ENCODE measurements at regions not wholly inside any gene's neighbourhood (a gene's known extent, or its start where the extent isn't known, plus 50 kb on each side); places are given as distances from the start of the nearest gene placed in this dataset.

- H3K4me3 Mint-ChIP-seq: no peak overlapping the region
- ATAC-seq: no peak
- no peak for TF ChIP-seq PREB (CRISPR knock-in tag; IDR thresholded peaks at IDR 0.05; ENCODE audit: borderline replicate concordance)
- TF ChIP-seq JAZF1 (CRISPR knock-in tag; IDR thresholded peaks at IDR 0.05): no peak
- TF ChIP-seq ERG (CRISPR knock-in tag; IDR thresholded peaks at IDR 0.05): no peak
- no peak for TF ChIP-seq OVOL2 (CRISPR knock-in tag; IDR thresholded peaks at IDR 0.05; ENCODE audit: borderline replicate concordance)
- no peak for TF ChIP-seq ATF3 (CRISPR knock-in tag; conservative IDR thresholded peaks at IDR 0.05)
- TF ChIP-seq SOX15 (CRISPR knock-in tag; IDR thresholded peaks at IDR 0.05): no peak
- TF ChIP-seq AR (CRISPR knock-in tag; IDR thresholded peaks at IDR 0.05): no peak
- TF ChIP-seq ZNF423 (CRISPR knock-in tag; IDR thresholded peaks at IDR 0.05): no peak
- no peak for TF ChIP-seq KAT7 (CRISPR knock-in tag; IDR thresholded peaks at IDR 0.05; ENCODE audit: borderline replicate concordance)
- TF ChIP-seq ETV6 (CRISPR knock-in tag; IDR thresholded peaks at IDR 0.05): no peak
- no peak for TF ChIP-seq ZNF532 (CRISPR knock-in tag; IDR thresholded peaks at IDR 0.05; ENCODE audit: borderline replicate concordance)
- TF ChIP-seq NR1H2 (CRISPR knock-in tag; IDR thresholded peaks at IDR 0.05): no peak
- no peak for TF ChIP-seq ZSCAN18 (CRISPR knock-in tag; IDR thresholded peaks at IDR 0.05)
- TF ChIP-seq ZNF263 (CRISPR knock-in tag; IDR thresholded peaks at IDR 0.05; ENCODE audit: low read depth): no peak
- no peak for TF ChIP-seq GRHL2 (CRISPR knock-in tag; IDR thresholded peaks at IDR 0.05; ENCODE audit: insufficient replicate concordance, severe bottlenecking)
- CTCF ChIA-PET: no interaction called here
- no peak for DNase-seq (ENCODE audit: low spot score)
- H3K36me3 Mint-ChIP-seq: peaks cover 2% of the 10 kb centered on the region
- no peak overlapping the region for H3K27ac Mint-ChIP-seq
- POLR2A ChIA-PET: interaction anchor here (0.6 kb wide), 1 partner anchor 19 kb away, joined by 3 read pairs; no protein-coding TSS in a partner anchor
- no peaks in the 10 kb centered on the region for H3K27me3 Mint-ChIP-seq (ENCODE audit: low read depth)
- H3K4me1 Mint-ChIP-seq: no peaks in the 10 kb centered on the region
- peaks cover 22% of the 10 kb centered on the region for H3K9me3 Mint-ChIP-seq
Measured at GRCh38 chr13:109608503-109608902, 177.9 kb downstream of the IRS2 start.
